Stomach (tissue), 8 donors: ENCODE measurements at regions not wholly inside any gene's neighbourhood (a gene's known extent, or its start where the extent isn't known, plus 50 kb on each side); places are given as distances from the start of the nearest gene placed in this dataset.

Experiments
- DNase-seq, 2 donors: peaks; one replicate each; pipeline versions ENCODE4 v3.0.0 to v3.0.0-alpha.2; 2013 to 2019
- H3K27ac ChIP-seq, 5 donors: fragments of 200-600 bp in 4 of 5; sonication (generic) in 4 of 5; one replicate each; pipeline ENCODE4 v1.5.1; 2013 to 2019; ENCODE audit warnings: mild to moderate bottlenecking in 1 of 5, moderate library complexity in 1 of 5
- H3K27me3 ChIP-seq, 3 donors: fragments of 200-600 bp; sonication (generic); one replicate each; pipeline ENCODE4 v1.5.1; 2017 to 2019; ENCODE audit warnings: mixed run types in 1 of 3
- H3K36me3 ChIP-seq, 4 donors: fragments of 200-600 bp; sonication (generic); 1 replicate in 3 of 4; 2 replicates in 1 of 4; pipeline ENCODE4 v1.5.1; 2016 to 2019
- H3K4me1 ChIP-seq, 4 donors: fragments of 200-600 bp; sonication (generic); one replicate each; pipeline ENCODE4 v1.5.1; 2016 to 2019
- H3K4me3 ChIP-seq, 4 donors: fragments of 200-600 bp; sonication (generic) in 3 of 4; one replicate each; pipeline ENCODE4 v1.5.1; 2016 to 2019; ENCODE audit warnings: mild to moderate bottlenecking in 1 of 4
- H3K9me3 ChIP-seq, 4 donors: fragments of 200-600 bp; sonication (generic); one replicate each; pipeline ENCODE4 v1.5.1; 2016 to 2019
- CTCF ChIP-seq, 7 experiments: fragments of 450-650 bp in 4 of 7; fragments of 200-600 bp in 3 of 7; sonication (generic) in 3 of 7; IDR thresholded peaks; one replicate each; pipeline ENCODE4 v1.5.1; 2016 to 2019; ENCODE audit warnings: antibody characterized with exemption in 7 of 7, control low read depth in 2 of 7, mild to moderate bottlenecking in 1 of 7
- EP300 ChIP-seq: sonication (generic); formaldehyde crosslinking; IDR thresholded peaks from one replicate; pipeline ENCODE4 v1.6.1; 2017; ENCODE audit warnings: antibody characterized with exemption
- POLR2A ChIP-seq, 4 donors: fragments of 450-650 bp; IDR thresholded peaks; one replicate each; pipeline ENCODE4 v1.6.1; 2016; ENCODE audit warnings: antibody characterized with exemption in 4 of 4, control low read depth in 2 of 4, mild to moderate bottlenecking in 1 of 4, moderate library complexity in 1 of 4
- POLR2AphosphoS5 ChIP-seq, 3 donors: sonication (generic); formaldehyde crosslinking; IDR thresholded peaks; one replicate each; pipeline ENCODE4 v1.6.1; 2016; ENCODE audit warnings: antibody characterized with exemption in 3 of 3
- WGBS, 5 donors: extraction: QIAGEN DNeasy Blood & Tissue Kit in 3 of 5; methylation state at CpG; one replicate each; pipeline versions ENCODE4 v1.1.5 to v1.1.7; 2013 to 2018; 5-methylcytosine and 5-hydroxymethylcytosine counted together
- intact Hi-C: fragments of 100-400 bp; cut with DNase I; formaldehyde crosslinking; loops from one replicate; pipeline ENCODE4 v1.15.1; 2023; ENCODE audit warnings: low total_unique reads
- donor health status: healthy with polysubstance abuse.
- donor health status: Bipolar disorder and iron deficiency.
- donor health status: healthy.

GRCh38 chr20:59441860-59442810 is 141.7 kb downstream of the EDN3 start:
- no peak for TF ChIP-seq EP300
- TF ChIP-seq POLR2AphosphoS5 (IDR thresholded peaks at IDR 0.05) = no peak
- TF ChIP-seq POLR2A (IDR thresholded peaks at IDR 0.05) = no peak
- no peak for TF ChIP-seq CTCF (IDR thresholded peaks at IDR 0.05)
- Histone ChIP-seq H3K27me3 (peaks cover 0 to 59% (median 39%) of the 10 kb centered on the region in 3 donors), H3K4me1 (no peaks in the 10 kb centered on the region), H3K27ac (no peak overlapping the region), H3K36me3 (no peaks in the 10 kb centered on the region), H3K4me3 (no peak overlapping the region), H3K9me3 (no peaks in the 10 kb centered on the region)
- intact Hi-C loops = no loop called here
- DNase-seq = peak in 1 of 2 donors; percentile 51
- 53 to 65% (median 56%) methylated on average over 12 of the region's 12 CpGs for WGBS, 5 donors

- H3K36me3 ChIP-seq = no peaks in the 10 kb centered on the region
- no peaks in the 10 kb centered on the region for H3K9me3 ChIP-seq
- no peak for DNase-seq
- H3K4me3 ChIP-seq = no peak overlapping the region
- no peak overlapping the region for H3K27ac ChIP-seq
- 35 to 53% (median 41%) methylated on average over 1 of the region's 1 CpG for WGBS, 5 donors
- intact Hi-C loops = no loop called here
- peaks cover 0 to 66% (median 46%) of the 10 kb centered on the region in 3 donors for H3K27me3 ChIP-seq
- no peak for TF ChIP-seq CTCF (IDR thresholded peaks at IDR 0.05)
- TF ChIP-seq POLR2A (IDR thresholded peaks at IDR 0.05) = no peak
- TF ChIP-seq EP300 = no peak
- no peak for TF ChIP-seq POLR2AphosphoS5 (IDR thresholded peaks at IDR 0.05)
- H3K4me1 ChIP-seq = no peaks in the 10 kb centered on the region
Observed at GRCh38 chr20:59443550-59443949, 143.1 kb downstream of the EDN3 start.

- no peak overlapping the region for H3K27ac ChIP-seq
- H3K9me3 ChIP-seq = no peaks in the 10 kb centered on the region
- H3K4me1 ChIP-seq = no peaks in the 10 kb centered on the region
- no peak for TF ChIP-seq POLR2A (IDR thresholded peaks at IDR 0.05)
- TF ChIP-seq POLR2AphosphoS5 (IDR thresholded peaks at IDR 0.05) = no peak
- intact Hi-C loops = no loop called here
- no peaks in the 10 kb centered on the region for H3K36me3 ChIP-seq
- DNase-seq = no peak
- H3K27me3 ChIP-seq = peaks cover 0 to 78% (median 39%) of the 10 kb centered on the region in 3 donors
- WGBS, 5 donors = 71 to 82% (median 76%) methylated on average over 4 of the region's 4 CpGs
- no peak overlapping the region for H3K4me3 ChIP-seq
Observed at GRCh38 chr20:59446376-59446775, 146.0 kb downstream of the EDN3 start.

GRCh38 chr20:59448196-59448595 is 147.8 kb downstream of the EDN3 start:
- DNase-seq = no peak
- TF ChIP-seq CTCF (IDR thresholded peaks at IDR 0.05) (no peak), EP300 (no peak), POLR2AphosphoS5 (IDR thresholded peaks at IDR 0.05) (no peak), POLR2A (IDR thresholded peaks at IDR 0.05) (no peak)
- H3K36me3 ChIP-seq = no peaks in the 10 kb centered on the region
- peaks cover 0 to 65% (median 31%) of the 10 kb centered on the region in 3 donors for H3K27me3 ChIP-seq
- no peak overlapping the region for H3K27ac ChIP-seq
- H3K4me1 ChIP-seq = no peaks in the 10 kb centered on the region
- H3K4me3 ChIP-seq = no peak overlapping the region
- intact Hi-C loops = no loop called here
- WGBS, 5 donors = 62 to 75% (median 67%) methylated on average over 4 of the region's 4 CpGs
- H3K9me3 ChIP-seq = no peaks in the 10 kb centered on the region
